ENCODE measurements at regions not wholly inside any gene's neighbourhood (a gene's known extent, or its start where the extent isn't known, plus 50 kb on each side); places are given as distances from the start of the nearest gene placed in this dataset.

GRCh38 chr6:128572294-128572693 is 51.9 kb upstream of the PTPRK start:
- Histone ChIP-seq H3K36me3 (replicated peaks; ENCODE audit: control insufficient read depth, insufficient read depth, low read length) (no peaks in the 10 kb centered on the region), H3K27me3 (ENCODE audit: control insufficient read depth, insufficient read depth, low read length) (no peaks in the 10 kb centered on the region)

GRCh38 chr6:128570680-128571063 is 50.3 kb upstream of the PTPRK start:
- H3K27me3 ChIP-seq (ENCODE audit: control insufficient read depth, insufficient read depth, low read length): no peaks in the 10 kb centered on the region
- no peak overlapping the region for H3K4me3 ChIP-seq (ENCODE audit: insufficient read depth, low read depth, low read length)
- no peak for DNase-seq
- no peaks in the 10 kb centered on the region for H3K36me3 ChIP-seq (replicated peaks; ENCODE audit: control insufficient read depth, insufficient read depth, low read length)

More at GRCh38 chr6:128572294-128572693, 51.9 kb upstream of the PTPRK start:
- H3K4me3 ChIP-seq (ENCODE audit: insufficient read depth, low read depth, low read length): no peak overlapping the region
- DNase-seq: no peak

- peak; percentile 16 for DNase-seq
- no peaks in the 10 kb centered on the region for H3K27me3 ChIP-seq (ENCODE audit: control insufficient read depth, insufficient read depth, low read length)
- no peaks in the 10 kb centered on the region for H3K36me3 ChIP-seq (replicated peaks; ENCODE audit: control insufficient read depth, insufficient read depth, low read length)
- H3K4me3 ChIP-seq (ENCODE audit: insufficient read depth, low read depth, low read length): no peak overlapping the region
These were observed 49.6 kb upstream of the PTPRK start for GRCh38 chr6:128569732-128570679.
